ENCODE measurements at regions not wholly inside any gene's neighbourhood (a gene's known extent, or its start where the extent isn't known, plus 50 kb on each side); places are given as distances from the start of the nearest gene placed in this dataset.

- no TSS peak for BruUV-seq (replicated peaks)
- Histone ChIP-seq H3K9me3 (ENCODE audit: insufficient read depth, low read depth) (no peaks in the 10 kb centered on the region), H3K9me2 (ENCODE audit: insufficient read depth) (no peaks in the 10 kb centered on the region), H3K27me3 (ENCODE audit: insufficient read depth, low read depth) (no peaks in the 10 kb centered on the region), H3F3A (ENCODE audit: insufficient read depth, low read depth) (no peaks in the 10 kb centered on the region), H3K79me2 (ENCODE audit: low read depth) (no peaks in the 10 kb centered on the region), H3K4me1 (replicated peaks; ENCODE audit: insufficient read depth) (no peaks in the 10 kb centered on the region), H3K4me2 (no peak overlapping the region), H2AFZ (no peak overlapping the region), H3K27ac (no peak overlapping the region), H3K4me3 (no peak overlapping the region), H3K36me3 (ENCODE audit: low read depth) (no peaks in the 10 kb centered on the region), H4K20me1 (ENCODE audit: insufficient read depth) (no peaks in the 10 kb centered on the region)
- ChIA-PET CTCF (no interaction called here), POLR2A (ENCODE audit: unreplicated experiment) (no interaction called here)
- no peak for DNase-seq
- TF ChIP-seq CTCF (conservative IDR thresholded peaks at IDR 0.05) (no peak), EZH2 (IDR thresholded peaks at IDR 0.05; ENCODE audit: low read depth) (no peak)
- intact Hi-C loops (cut with micrococcal nuclease; ENCODE audit: unreplicated experiment): no loop called here
Observed at GRCh38 chr2:17259613-17260012, 258.6 kb downstream of the RAD51AP2 start.

- TF ChIP-seq CTCF (conservative IDR thresholded peaks at IDR 0.05) (no peak), EZH2 (IDR thresholded peaks at IDR 0.05; ENCODE audit: low read depth) (no peak)
- H3F3A ChIP-seq (ENCODE audit: insufficient read depth, low read depth): no peaks in the 10 kb centered on the region
Observed at GRCh38 chr2:17258861-17259260, 259.4 kb downstream of the RAD51AP2 start.

GRCh38 chr2:17257189-17257909, 260.9 kb downstream of the RAD51AP2 start:
- Histone ChIP-seq H4K20me1 (ENCODE audit: insufficient read depth) (no peaks in the 10 kb centered on the region), H3K27ac (no peak overlapping the region), H3K79me2 (ENCODE audit: low read depth) (no peaks in the 10 kb centered on the region), H3K27me3 (ENCODE audit: insufficient read depth, low read depth) (no peaks in the 10 kb centered on the region), H3K4me3 (no peak overlapping the region), H3K9me3 (ENCODE audit: insufficient read depth, low read depth) (no peaks in the 10 kb centered on the region), H3F3A (ENCODE audit: insufficient read depth, low read depth) (no peaks in the 10 kb centered on the region), H2AFZ (no peak overlapping the region), H3K4me2 (no peak overlapping the region), H3K4me1 (replicated peaks; ENCODE audit: insufficient read depth) (no peaks in the 10 kb centered on the region), H3K9me2 (ENCODE audit: insufficient read depth) (no peaks in the 10 kb centered on the region), H3K36me3 (ENCODE audit: low read depth) (no peaks in the 10 kb centered on the region)
- TF ChIP-seq EZH2 (IDR thresholded peaks at IDR 0.05; ENCODE audit: low read depth) (no peak), CTCF (conservative IDR thresholded peaks at IDR 0.05) (no peak)
- ChIA-PET POLR2A (ENCODE audit: unreplicated experiment) (no interaction called here), CTCF (no interaction called here)
- intact Hi-C loops (cut with micrococcal nuclease; ENCODE audit: unreplicated experiment): no loop called here
- no TSS peak for BruUV-seq (replicated peaks)
- DNase-seq: no peak

More at GRCh38 chr2:17258861-17259260, 259.4 kb downstream of the RAD51AP2 start:
- H3K9me2 ChIP-seq (ENCODE audit: insufficient read depth): no peaks in the 10 kb centered on the region
- no peak for DNase-seq
- H3K4me1 ChIP-seq (replicated peaks; ENCODE audit: insufficient read depth): no peaks in the 10 kb centered on the region
- intact Hi-C loops (cut with micrococcal nuclease; ENCODE audit: unreplicated experiment): no loop called here
- H3K27ac ChIP-seq: no peak overlapping the region
- no peak overlapping the region for H3K4me3 ChIP-seq
- H3K9me3 ChIP-seq (ENCODE audit: insufficient read depth, low read depth): no peaks in the 10 kb centered on the region
- H2AFZ ChIP-seq: no peak overlapping the region
- ChIA-PET CTCF (no interaction called here), POLR2A (ENCODE audit: unreplicated experiment) (no interaction called here)
- H3K27me3 ChIP-seq (ENCODE audit: insufficient read depth, low read depth): no peaks in the 10 kb centered on the region
- BruUV-seq (replicated peaks): no TSS peak
- H3K36me3 ChIP-seq (ENCODE audit: low read depth): no peaks in the 10 kb centered on the region
- no peaks in the 10 kb centered on the region for H3K79me2 ChIP-seq (ENCODE audit: low read depth)
- no peaks in the 10 kb centered on the region for H4K20me1 ChIP-seq (ENCODE audit: insufficient read depth)
- no peak overlapping the region for H3K4me2 ChIP-seq

All from PC-9 (cell line).